Mesendoderm (in vitro differentiated cells): ENCODE measurements at regions not wholly inside any gene's neighbourhood (a gene's known extent, or its start where the extent isn't known, plus 50 kb on each side); places are given as distances from the start of the nearest gene placed in this dataset.

Source experiments
- DNase-seq: peaks from one replicate; pipeline ENCODE4 v3.0.0; 2013
- H2AK5ac ChIP-seq: 2 replicates; pipeline ENCODE4 v1.6.1; 2013; ENCODE audit warnings: low read length, inconsistent platforms
- H2BK120ac ChIP-seq: 2 replicates; pipeline ENCODE4 v1.6.1; 2013; ENCODE audit warnings: low read depth, mild to moderate bottlenecking, low read length, moderate library complexity, mixed read lengths
- H2BK15ac ChIP-seq: replicated peaks from 2 replicates; pipeline ENCODE4 v1.6.1; 2013; ENCODE audit warnings: low read depth, mild to moderate bottlenecking, moderate library complexity
- H2BK5ac ChIP-seq: 2 replicates; pipeline ENCODE4 v1.6.1; 2013; ENCODE audit warnings: low read length, inconsistent platforms
- H3K18ac ChIP-seq: 2 replicates; pipeline ENCODE4 v1.6.1; 2013; ENCODE audit warnings: mild to moderate bottlenecking, low read length, mixed read lengths
- H3K23ac ChIP-seq: one replicate; pipeline ENCODE4 v1.6.1; 2013; ENCODE audit warnings: low read length
- H3K27ac ChIP-seq: 2 replicates; pipeline ENCODE4 v1.5.1; 2013; ENCODE audit warnings: low read depth, mild to moderate bottlenecking, inconsistent platforms, low read length, moderate library complexity
- H3K27me3 ChIP-seq: 2 replicates; pipeline ENCODE4 v1.6.1; 2013; ENCODE audit warnings: low read length, control low read depth, mild to moderate bottlenecking, inconsistent platforms; ENCODE audit not compliant: insufficient read depth, poor library complexity
- H3K36me3 ChIP-seq: 2 replicates; pipeline ENCODE4 v1.6.1; 2013; ENCODE audit warnings: low read length, inconsistent platforms; ENCODE audit not compliant: control insufficient read depth, insufficient read depth
- H3K4ac ChIP-seq: one replicate; pipeline ENCODE4 v1.6.1; 2013; ENCODE audit warnings: low read depth, mild to moderate bottlenecking, low read length, moderate library complexity
- H3K4me1 ChIP-seq: 2 replicates; pipeline ENCODE4 v1.6.1; 2013; ENCODE audit warnings: low read depth, low read length, inconsistent platforms; ENCODE audit not compliant: control insufficient read depth
- H3K4me2 ChIP-seq: 2 replicates; pipeline ENCODE4 v1.6.1; 2013; ENCODE audit warnings: low read length
- H3K4me3 ChIP-seq: 2 replicates; pipeline ENCODE4 v1.5.1; 2013; ENCODE audit warnings: mild to moderate bottlenecking, low read length
- H3K56ac ChIP-seq: one replicate; pipeline ENCODE4 v1.6.1; 2013; ENCODE audit warnings: low read length
- H3K79me1 ChIP-seq: 2 replicates; pipeline ENCODE4 v1.6.1; 2013; ENCODE audit warnings: low read length, inconsistent platforms
- H3K79me2 ChIP-seq: 2 replicates; pipeline ENCODE4 v1.6.1; 2013; ENCODE audit warnings: mild to moderate bottlenecking, low read length; ENCODE audit not compliant: control insufficient read depth, insufficient read depth
- H3K9ac ChIP-seq: 2 replicates; pipeline ENCODE4 v1.6.1; 2013; ENCODE audit warnings: low read length, inconsistent platforms
- H4K5ac ChIP-seq: one replicate; pipeline ENCODE4 v1.6.1; 2013; ENCODE audit warnings: low read length
- H4K8ac ChIP-seq: one replicate; pipeline ENCODE4 v1.6.1; 2013; ENCODE audit warnings: low read depth, mild to moderate bottlenecking, control low read depth, low read length, moderate library complexity
- WGBS: extraction: QIAGEN DNeasy Blood & Tissue Kit; methylation state at CpG from one replicate; pipeline ENCODE4 v1.1.7; 2013; ENCODE audit warnings: low lambda C conversion rate, missing lambda C conversion rate; ENCODE audit not compliant: insufficient coverage; ENCODE audit errors: extremely low coverage; 5-methylcytosine and 5-hydroxymethylcytosine counted together

- no peak overlapping the region for H4K8ac ChIP-seq
- H3K4ac ChIP-seq, result no peak overlapping the region
- H3K56ac ChIP-seq, result no peak overlapping the region
- no peak overlapping the region for H2BK120ac ChIP-seq
- H2BK5ac ChIP-seq, result no peak overlapping the region
- H3K23ac ChIP-seq, result no peak overlapping the region
- no peak for DNase-seq
- H3K36me3 ChIP-seq, result no peaks in the 10 kb centered on the region
- H3K27me3 ChIP-seq, result no peaks in the 10 kb centered on the region
- H3K4me3 ChIP-seq, result no peak overlapping the region
- no peak overlapping the region for H2AK5ac ChIP-seq
- WGBS, result no CpG with 5 or more reads among the region's 9 CpGs
- H3K4me2 ChIP-seq, result no peak overlapping the region
- H3K9ac ChIP-seq, result no peak overlapping the region
- H3K4me1 ChIP-seq, result no peaks in the 10 kb centered on the region
- no peak overlapping the region for H2BK15ac ChIP-seq
- H4K5ac ChIP-seq, result no peak overlapping the region
- no peaks in the 10 kb centered on the region for H3K79me1 ChIP-seq
- no peak overlapping the region for H3K27ac ChIP-seq
- H3K18ac ChIP-seq, result no peak overlapping the region
- no peaks in the 10 kb centered on the region for H3K79me2 ChIP-seq
Observed at GRCh38 chr2:126798276-126799140, 100.2 kb upstream of the TEX51 start.

DNA sequence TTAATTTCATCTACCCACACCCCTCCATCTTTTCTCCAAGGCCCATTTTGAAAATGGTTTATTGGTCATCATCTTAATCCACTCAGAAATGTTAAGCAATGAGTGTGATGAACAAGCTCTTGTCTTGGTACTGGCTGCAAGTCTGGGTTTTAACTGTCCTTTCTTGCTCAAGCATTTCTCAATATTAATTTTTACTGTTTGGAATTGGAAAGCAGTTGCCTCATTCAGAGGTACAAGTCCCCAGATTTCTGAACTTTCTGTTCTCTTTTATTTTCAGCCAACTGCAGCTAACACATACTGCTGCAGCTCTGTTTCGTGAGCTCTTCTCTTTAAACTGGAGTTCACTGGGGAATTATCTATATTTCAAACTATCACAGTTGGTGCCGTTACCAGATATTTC, 99.4 kb upstream of the TEX51 start:
- H3K4me1 ChIP-seq, result no peaks in the 10 kb centered on the region
- no peak overlapping the region for H3K18ac ChIP-seq
- H2BK5ac ChIP-seq, result no peak overlapping the region
- no peaks in the 10 kb centered on the region for H3K79me2 ChIP-seq
- no peak overlapping the region for H3K23ac ChIP-seq
- H3K27me3 ChIP-seq, result no peaks in the 10 kb centered on the region
- no peak overlapping the region for H3K9ac ChIP-seq
- H3K56ac ChIP-seq, result no peak overlapping the region
- no CpG with 5 or more reads among the region's 2 CpGs for WGBS
- no peak overlapping the region for H4K8ac ChIP-seq
- H3K4me3 ChIP-seq, result no peak overlapping the region
- no peak overlapping the region for H4K5ac ChIP-seq
- no peak overlapping the region for H2BK120ac ChIP-seq
- H3K79me1 ChIP-seq, result no peaks in the 10 kb centered on the region
- H3K36me3 ChIP-seq, result no peaks in the 10 kb centered on the region
- H3K27ac ChIP-seq, result no peak overlapping the region
- no peak overlapping the region for H3K4ac ChIP-seq
- H2BK15ac ChIP-seq, result no peak overlapping the region
- H3K4me2 ChIP-seq, result no peak overlapping the region
- no peak for DNase-seq
- H2AK5ac ChIP-seq, result no peak overlapping the region

- H3K4me3 ChIP-seq, result no peak overlapping the region
- DNase-seq, result no peak
- no peaks in the 10 kb centered on the region for H3K4me1 ChIP-seq
- H2AK5ac ChIP-seq, result no peak overlapping the region
- H2BK120ac ChIP-seq, result no peak overlapping the region
- H2BK15ac ChIP-seq, result no peak overlapping the region
- no peak overlapping the region for H3K23ac ChIP-seq
- H3K18ac ChIP-seq, result no peak overlapping the region
- no peak overlapping the region for H4K8ac ChIP-seq
- no peak overlapping the region for H3K56ac ChIP-seq
- H3K79me2 ChIP-seq, result no peaks in the 10 kb centered on the region
- no peak overlapping the region for H2BK5ac ChIP-seq
- no peak overlapping the region for H3K27ac ChIP-seq
- H3K27me3 ChIP-seq, result no peaks in the 10 kb centered on the region
- H3K36me3 ChIP-seq, result no peaks in the 10 kb centered on the region
- H3K4ac ChIP-seq, result no peak overlapping the region
- no CpG with 5 or more reads among the region's 6 CpGs for WGBS
- no peak overlapping the region for H3K9ac ChIP-seq
- H4K5ac ChIP-seq, result no peak overlapping the region
- no peaks in the 10 kb centered on the region for H3K79me1 ChIP-seq
- H3K4me2 ChIP-seq, result no peak overlapping the region
Observed at GRCh38 chr2:126801473-126801872, 97.2 kb upstream of the TEX51 start.

- Histone ChIP-seq H4K8ac (no peak overlapping the region), H3K4me3 (no peak overlapping the region), H3K18ac (no peak overlapping the region), H2BK5ac (no peak overlapping the region), H3K4me1 (no peaks in the 10 kb centered on the region), H3K79me2 (no peaks in the 10 kb centered on the region), H3K4me2 (no peak overlapping the region), H4K5ac (no peak overlapping the region), H3K27me3 (no peaks in the 10 kb centered on the region), H3K79me1 (no peaks in the 10 kb centered on the region), H2BK120ac (no peak overlapping the region), H3K56ac (no peak overlapping the region), H3K4ac (no peak overlapping the region), H3K23ac (no peak overlapping the region), H3K36me3 (no peaks in the 10 kb centered on the region), H3K27ac (no peak overlapping the region), H2BK15ac (no peak overlapping the region), H3K9ac (no peak overlapping the region), H2AK5ac (no peak overlapping the region)
- WGBS, result no CpG with 5 or more reads among the region's 7 CpGs
- DNase-seq, result no peak
Observed at GRCh38 chr2:126802316-126802715, 96.4 kb upstream of the TEX51 start.

- WGBS, result no CpG with 5 or more reads among the region's 8 CpGs
- peak; percentile 21 for DNase-seq
- Histone ChIP-seq H3K27me3 (no peaks in the 10 kb centered on the region), H3K4me1 (no peaks in the 10 kb centered on the region), H3K9ac (no peak overlapping the region), H4K5ac (no peak overlapping the region), H3K79me1 (no peaks in the 10 kb centered on the region), H2BK15ac (no peak overlapping the region), H2AK5ac (no peak overlapping the region), H3K18ac (no peak overlapping the region), H3K4me3 (no peak overlapping the region), H3K36me3 (no peaks in the 10 kb centered on the region), H3K79me2 (no peaks in the 10 kb centered on the region), H3K27ac (no peak overlapping the region), H4K8ac (no peak overlapping the region), H3K23ac (no peak overlapping the region), H2BK5ac (no peak overlapping the region), H3K56ac (peak overlapping the region; percentile 22), H2BK120ac (no peak overlapping the region), H3K4me2 (no peak overlapping the region), H3K4ac (no peak overlapping the region)
Observed at GRCh38 chr2:126802774-126803433, 95.8 kb upstream of the TEX51 start.
